OCI-M1 (cell line): ENCODE measurements at regions not wholly inside any gene's neighbourhood (a gene's known extent, or its start where the extent isn't known, plus 50 kb on each side); places are given as distances from the start of the nearest gene placed in this dataset.
"Not testable (repeated sequence)": the region's sequence is repeated elsewhere in the genome, so short reads cannot be mapped to it uniquely, and the experiment has no call there.

Experiments used
- DNase-seq: peaks from one replicate; lab custom pipeline; 2025; lab: John Stamatoyannopoulos, UW

DNA sequence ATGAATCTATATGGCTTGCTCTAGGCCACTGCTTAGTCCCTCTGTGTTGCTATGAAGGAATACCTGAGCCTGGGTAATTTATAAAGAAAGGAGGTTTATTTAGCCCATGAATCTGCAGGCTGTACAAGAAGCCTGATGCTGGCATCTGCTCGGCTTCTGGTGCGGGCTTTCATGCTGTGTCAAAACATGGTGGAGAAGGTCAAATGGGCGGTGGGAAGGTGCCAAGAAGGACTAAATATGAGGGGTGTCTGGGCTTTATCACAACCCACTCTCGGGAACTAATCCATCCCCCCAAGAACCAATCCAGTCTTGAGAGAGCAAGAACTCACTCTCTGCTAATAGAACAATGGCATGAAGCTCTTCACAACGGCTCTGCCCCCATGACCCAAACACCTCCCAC, 481.6 kb downstream of the EIPR1 start:
- no peak for DNase-seq

DNA sequence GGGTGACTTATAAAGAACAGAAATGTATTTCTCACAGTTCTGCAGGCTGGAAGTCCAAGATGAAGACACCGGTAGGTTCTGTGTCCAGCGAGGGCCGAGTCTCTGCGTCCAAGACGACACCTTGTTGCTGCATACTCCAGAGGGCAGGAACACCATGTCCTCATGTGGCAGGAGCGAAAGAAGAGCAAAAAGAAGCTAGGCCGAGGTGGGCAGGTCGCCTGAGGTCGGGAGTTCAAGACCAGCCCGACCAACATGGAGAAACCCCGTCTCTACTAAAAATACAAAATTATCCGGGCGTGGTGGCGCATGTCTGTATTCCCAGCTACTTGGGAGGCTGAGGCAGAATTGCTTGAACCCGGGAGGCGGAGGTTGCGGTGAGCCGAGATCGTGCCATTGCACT, 483.6 kb downstream of the EIPR1 start:
- not testable (repeated sequence) for DNase-seq

DNA sequence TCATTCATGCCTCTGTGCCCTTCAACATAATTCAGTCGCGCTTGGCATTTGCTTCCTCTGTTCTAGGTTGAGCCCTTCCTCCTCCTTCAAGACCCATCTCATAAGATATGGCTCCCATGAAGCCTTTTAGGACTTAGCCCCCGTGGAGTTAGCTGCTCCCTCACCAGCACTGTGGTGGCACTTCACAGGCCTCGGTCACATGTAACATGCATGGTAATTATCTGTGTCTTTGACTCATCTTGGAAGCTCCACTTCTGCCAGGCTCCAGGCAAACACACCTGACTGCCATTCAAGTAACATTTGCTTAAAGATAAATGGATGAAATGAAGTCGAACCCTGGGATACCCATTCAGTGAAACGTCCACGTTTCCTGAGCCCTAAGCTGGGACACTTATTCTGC, 484.7 kb downstream of the EIPR1 start:
- DNase-seq, result no peak

DNA sequence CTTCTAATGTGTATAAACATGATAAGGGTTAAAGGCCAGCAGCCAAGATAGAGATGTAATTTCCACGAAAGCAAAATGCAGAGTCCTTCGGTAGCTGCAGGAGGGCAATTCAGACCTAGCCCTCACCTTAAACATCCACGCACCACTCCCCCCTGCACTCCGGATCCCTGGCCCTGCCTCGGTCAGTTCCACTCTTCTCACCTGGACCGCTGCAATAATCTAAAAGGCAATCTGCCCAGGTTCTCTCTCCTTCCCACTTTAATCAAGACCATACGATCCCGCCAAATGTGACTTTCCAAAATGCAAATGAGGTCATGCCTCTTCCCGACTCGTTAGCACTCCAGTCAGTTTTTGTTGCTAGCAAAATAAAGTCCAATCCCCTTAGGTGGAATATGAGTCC, 485.2 kb downstream of the EIPR1 start:
- no peak for DNase-seq

DNA sequence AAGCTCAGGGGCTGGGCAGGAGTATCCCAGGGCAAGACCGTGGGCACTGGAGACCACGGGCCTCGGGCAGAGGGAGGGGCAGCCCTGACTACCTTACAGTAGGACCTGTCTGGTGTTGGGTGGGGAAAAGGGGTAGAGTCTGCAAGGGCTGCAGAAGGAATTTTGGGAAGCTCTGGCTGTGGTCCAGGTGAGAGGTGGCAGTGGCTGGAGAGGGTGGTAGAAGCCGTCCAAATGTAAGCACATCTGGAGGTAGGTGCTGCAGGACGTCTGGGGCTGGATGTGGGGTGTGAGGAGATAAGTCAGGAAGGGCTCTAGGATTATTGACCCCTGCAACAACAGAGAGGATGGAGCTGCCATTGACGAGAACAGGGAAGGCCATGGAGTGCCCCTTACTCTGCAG, 486.7 kb downstream of the EIPR1 start:
- DNase-seq, result no peak

DNA sequence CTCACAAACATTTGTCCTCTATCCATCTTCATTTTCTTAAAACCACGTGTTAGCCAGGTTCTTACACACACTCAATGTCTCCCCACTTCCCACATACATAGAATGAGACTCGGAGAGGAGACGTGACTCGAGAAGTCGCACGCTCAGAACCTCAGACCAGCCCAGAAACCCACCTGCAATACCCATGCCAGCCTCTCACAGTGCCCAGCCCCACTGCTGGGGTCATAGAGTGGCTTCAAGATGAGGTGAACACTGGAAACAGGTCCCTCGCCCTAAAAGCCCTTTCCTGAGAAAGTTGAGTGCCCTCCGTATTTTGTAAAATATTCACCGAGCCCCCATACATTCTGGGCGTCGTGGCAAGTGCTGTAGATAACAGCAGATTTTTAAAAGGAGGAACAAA, 487.4 kb downstream of the EIPR1 start:
- DNase-seq, result no peak

DNA sequence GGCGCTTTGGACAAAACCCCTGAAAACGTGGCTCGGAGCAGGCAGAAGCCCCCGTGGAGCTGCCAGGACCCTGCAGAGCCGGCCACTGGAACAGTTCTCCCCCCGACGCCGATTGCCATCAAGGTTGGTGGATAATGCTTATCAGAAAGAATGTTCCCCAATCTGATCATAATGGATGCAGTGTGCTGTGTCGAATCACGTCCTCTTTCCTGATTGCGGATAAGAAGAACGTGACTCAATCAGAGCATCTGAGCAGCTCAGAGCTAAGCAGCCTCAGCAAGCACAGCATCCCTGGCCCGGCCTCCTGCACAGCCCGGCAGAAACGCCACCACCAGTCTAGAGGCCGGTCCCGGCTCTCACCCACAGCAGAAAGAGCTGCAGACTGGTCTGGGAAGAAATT, 488.0 kb downstream of the EIPR1 start:
- no peak for DNase-seq

DNA sequence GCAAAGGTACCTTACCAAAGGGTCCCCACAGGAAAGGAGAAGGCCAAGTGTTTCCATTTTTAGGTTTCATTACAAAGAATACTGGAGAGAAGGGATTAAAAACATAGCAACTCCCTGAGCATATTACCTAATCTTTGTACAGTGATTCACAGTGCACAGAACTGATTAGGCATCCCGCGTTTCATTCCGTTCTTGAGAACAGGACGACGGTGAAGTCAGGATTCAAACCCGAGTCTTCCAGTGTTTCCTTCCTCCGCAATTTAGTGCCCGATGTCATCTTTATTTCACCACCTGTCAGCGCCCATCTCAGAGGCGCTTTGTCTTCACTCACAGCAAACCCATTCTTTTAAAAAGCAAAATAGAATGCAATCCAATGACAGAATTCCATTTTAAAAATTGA, 488.5 kb downstream of the EIPR1 start:
- DNase-seq, result no peak

DNA sequence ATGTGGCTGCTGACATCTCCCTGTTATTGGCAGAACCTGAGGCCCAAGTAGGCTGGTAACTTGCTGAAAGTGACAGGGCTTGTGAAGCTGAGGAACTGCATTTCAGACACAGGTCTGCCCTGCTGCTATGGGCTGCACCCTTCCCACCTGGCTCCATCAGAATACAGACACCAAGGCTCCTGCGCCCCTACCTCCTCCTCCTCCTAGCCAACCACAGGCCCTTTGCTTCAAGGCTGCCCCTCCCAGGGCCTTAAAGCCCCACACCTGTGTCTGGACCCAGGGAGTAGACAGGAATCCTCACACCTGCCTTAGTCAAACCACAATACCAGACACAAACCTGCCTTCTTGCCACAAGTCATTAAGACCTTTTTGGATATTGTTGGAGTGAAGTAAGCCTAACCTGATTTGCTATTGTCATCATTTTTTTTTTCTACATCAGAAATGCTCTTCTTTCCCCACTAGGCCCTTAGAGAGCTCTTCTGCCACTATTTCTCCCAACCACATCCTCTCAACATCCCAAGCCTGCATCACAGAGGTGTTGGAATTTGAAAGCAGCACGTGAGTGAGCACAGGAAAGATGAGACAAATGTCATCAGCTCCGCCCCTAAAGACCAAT, 489.7 kb downstream of the EIPR1 start:
- no peak for DNase-seq

DNA sequence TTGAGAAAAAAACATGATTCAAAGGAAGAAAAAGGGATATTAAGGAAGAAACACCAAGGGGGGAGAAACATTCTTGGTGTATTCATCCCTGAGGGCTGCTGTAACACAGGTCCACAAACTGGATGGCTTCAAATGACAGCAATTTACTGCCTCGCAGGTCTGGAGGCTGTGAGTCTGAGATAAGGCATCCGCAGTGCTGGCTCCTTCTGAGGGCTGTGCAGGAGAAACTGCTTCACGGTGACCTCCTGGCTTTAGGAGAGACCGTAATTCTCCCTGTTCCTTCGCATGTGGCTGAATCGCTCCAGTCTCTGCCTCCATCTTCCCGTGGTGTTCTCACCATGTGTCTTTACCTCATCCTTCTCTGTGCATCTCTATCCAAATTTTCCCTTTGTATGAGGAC, 490.7 kb downstream of the EIPR1 start:
- no peak for DNase-seq

DNA sequence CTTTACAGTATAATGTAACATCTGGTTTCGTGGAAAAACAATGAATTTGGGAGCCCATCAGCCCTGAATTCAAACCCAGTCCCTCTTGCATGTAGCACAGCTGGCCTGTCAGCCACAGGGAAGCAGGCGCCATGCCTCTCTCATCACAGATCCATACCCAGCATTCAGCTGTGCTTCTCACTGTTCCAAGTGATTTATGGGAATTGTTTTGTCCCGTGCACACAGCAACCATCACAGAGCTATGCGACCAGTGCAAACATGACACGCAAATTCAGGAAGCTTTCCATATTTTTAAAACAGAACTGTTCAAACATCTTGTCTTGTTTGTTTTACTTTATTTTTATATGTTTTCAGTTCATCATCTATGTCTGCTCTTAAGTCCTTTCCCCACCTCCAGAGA, 496.1 kb downstream of the EIPR1 start:
- DNase-seq, result no peak

DNA sequence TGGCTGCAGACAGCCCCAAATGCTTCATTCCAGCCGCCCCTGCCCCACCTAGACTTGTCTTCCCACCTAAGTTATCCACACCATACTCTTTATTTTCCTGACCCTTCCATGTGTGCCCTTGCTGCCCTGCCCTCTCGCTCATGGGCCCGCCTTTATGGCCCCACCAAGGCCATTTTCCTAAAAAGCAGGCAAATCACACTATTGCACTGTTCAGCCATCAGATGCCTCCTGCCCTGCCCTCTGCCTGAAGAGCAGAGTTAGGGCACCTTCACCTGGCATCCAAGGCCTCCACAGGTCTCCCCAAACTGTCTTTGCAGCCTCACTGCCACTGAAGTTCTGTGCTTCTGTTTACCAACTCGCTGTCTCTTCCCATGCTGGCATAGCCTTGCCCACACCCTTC, 496.7 kb downstream of the EIPR1 start:
- no peak for DNase-seq

DNA sequence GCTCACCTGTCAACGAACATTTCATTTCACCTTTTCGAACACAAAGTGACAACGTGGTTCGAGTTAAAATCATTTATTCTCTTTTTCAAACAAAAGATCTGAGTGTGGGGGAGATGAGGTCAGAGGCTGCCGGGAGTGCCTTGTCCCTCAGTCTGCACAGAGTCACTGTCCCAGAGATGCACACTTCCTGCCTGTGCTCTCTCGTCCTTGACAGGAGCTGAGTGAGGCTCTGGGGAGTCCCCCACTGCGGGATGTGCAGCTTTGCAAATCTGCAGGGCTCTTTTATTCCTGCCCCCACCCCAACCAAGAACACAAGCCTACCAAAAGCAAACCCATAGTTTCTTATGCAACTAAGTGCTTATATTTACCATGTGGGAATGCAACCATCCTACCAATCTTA, 497.8 kb downstream of the EIPR1 start:
- DNase-seq, result no peak

DNA sequence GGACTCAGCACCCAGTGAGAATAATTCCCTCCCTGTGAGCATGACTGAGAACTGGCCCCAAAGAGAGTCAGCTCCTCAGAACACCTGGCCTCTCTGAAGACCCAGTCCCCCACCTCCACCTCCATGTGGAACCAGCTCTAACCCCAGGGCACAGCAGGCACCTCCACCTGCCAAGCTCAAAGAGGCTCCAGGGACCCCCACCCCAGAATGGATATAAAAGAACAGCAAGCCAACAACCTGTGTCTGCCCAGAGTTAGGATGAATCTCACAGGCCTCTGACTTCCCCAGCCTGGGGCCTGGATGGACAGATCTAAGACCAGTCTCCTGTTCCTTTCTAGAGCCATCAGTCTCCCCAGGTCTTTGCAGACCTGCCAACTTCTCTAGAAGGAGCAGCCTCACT, 498.5 kb downstream of the EIPR1 start:
- no peak for DNase-seq

DNA sequence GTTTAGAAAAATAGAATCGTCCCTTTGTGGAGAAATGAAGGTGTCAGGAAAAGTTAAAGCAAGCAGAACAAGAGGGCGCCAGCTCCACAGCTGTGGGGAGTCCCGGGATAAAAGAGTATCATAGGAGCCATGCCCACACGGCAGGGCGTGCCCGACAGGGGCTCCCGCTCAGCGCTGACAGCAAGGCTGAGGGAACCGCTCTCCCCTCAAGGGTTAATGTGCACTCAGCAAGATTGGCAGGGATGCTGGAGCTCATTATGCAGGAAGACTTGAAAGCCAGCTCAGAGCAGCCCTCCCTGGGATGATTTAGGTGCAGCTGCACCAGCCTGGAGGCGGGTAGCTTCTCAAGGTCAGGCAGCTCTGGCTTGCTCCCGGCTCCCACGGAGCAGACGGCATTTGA, 500.2 kb downstream of the EIPR1 start:
- no peak for DNase-seq

DNA sequence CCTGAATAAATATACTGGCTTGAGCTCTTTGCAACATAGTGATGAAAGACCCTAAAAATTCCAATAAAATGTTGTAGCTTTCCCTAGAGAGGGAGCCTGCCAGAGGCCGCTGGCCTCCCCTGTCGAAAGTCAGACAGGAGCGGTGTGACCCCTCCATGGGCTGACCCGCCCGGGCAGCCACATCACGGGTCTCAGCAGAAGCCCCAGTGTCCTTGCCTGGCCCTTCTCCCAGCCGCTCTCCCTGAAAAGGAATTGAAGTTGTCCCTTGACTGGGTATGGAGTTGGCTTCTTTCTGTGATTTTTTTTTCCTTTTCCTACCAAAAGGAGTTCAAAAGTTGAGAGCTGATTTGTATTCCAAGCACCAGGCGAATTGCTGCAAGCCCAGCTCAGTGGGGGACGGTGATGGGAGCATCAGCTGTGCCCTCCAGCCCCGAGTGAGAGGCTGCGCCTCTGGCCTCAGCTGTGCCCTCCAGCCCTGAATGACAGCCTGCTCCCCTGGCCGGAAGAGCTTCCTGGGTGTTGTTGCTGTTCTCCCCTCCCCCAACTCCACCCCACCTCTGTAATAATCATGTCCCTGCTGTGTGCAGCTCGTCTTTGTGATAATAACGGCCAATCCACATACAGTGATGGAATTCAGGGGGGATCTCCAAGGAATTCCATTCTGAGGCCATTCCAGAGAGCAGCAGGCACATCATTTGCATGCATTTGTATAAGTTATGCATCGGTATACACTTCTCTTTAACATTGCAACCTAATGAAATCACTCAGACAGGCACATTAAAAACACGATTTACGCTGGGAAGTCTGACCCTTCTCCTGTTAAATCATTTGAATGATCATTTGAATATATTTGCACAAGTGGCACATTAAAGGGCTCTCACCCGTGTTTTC, 501.0 kb downstream of the EIPR1 start:
- no peak for DNase-seq

DNA sequence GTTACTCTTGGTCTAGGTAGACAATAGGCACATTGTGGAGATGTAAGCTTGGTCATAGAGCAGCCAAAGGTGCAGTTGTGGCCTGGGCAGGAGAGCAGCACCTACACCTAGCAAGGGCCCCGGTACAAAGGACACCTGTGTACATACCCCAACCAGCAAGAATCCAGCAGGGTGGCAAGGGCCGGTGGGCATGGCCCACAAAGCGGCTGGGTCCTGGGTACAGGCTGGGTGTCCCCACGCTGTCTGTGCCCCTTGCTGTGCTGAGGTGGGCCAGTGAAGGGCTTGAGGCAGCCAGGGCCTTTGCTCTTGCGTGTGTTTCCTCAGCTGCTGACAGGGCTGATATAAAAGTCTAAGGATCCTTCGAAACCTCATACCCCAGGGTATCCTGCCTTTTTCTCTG, 501.8 kb downstream of the EIPR1 start:
- DNase-seq, result no peak

DNA sequence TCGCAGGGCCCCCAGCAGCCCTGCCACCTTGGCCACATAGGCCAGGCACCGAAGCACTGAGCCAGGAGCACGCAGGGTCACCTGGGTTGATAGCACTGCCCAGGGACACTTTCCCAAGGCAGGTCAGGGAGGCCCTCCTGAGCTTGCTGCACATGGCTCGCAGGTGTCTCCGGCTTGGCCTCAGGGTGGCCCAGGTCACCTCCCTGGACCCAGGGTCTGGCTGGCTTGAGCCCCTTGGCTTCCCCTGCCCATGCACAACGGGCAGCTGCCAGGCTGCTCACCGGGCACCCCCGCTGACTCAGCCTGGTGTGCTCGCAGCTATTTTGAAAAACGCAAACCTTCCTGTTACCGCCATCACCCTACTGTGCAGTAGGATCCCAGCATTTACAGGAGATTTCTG, 502.3 kb downstream of the EIPR1 start:
- no peak for DNase-seq

DNA sequence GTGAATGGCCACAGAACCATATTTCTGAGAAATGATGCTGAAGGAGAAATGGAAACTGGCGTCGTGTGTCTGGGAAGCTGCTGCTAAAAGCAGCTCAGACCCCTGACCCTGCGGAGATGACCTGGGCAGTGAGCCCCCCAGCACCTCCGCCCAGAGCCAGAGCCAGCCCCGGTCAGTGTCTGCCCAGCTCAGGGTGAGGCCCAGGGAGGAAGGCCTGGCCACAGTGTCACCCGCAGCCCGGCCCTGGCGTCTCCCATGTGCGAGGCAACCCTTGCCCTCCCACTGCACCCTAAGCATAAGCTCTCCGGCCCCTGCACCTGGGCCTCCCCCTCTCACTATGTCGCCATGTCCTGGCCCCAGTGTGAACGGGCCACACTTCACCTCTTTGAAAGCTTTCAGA, 502.8 kb downstream of the EIPR1 start:
- DNase-seq, result no peak

DNA sequence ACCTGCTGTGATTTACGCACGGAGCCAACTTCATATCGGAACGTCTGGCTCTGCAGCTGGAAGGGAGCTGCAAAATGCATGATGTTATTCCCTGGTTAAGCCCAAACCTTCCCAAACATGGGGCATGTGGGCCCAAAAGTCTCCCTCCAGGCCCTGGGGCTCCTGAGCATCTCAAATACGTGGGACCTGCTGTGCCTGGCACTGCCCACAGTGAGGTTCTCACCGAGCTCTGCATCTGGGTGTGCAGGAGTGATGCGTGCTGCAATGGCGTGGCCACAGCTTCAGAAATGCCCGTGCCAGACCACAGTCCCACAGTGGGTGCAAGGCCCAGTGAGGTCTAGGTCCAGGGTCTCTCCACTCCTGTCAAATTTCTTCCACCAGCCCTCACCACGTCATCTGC, 503.3 kb downstream of the EIPR1 start:
- no peak for DNase-seq

DNA sequence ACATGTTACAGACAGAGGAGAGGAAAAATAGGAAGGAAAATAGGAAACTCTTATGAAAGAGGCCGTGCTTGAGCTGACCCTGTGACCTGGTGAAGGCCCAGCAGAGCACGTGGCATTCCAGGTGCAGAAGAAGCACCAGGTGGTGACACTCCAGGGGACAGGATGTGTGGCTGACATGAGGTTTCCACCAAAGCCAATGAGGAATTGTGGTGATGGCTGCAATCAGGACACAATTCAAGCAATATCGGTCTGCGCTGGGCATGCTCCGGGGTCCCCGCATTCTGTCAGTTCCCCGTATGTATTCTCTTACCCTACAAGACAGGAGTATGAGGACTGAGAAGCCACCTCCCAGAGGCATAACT, 504.2 kb downstream of the EIPR1 start:
- DNase-seq, result no peak

DNA sequence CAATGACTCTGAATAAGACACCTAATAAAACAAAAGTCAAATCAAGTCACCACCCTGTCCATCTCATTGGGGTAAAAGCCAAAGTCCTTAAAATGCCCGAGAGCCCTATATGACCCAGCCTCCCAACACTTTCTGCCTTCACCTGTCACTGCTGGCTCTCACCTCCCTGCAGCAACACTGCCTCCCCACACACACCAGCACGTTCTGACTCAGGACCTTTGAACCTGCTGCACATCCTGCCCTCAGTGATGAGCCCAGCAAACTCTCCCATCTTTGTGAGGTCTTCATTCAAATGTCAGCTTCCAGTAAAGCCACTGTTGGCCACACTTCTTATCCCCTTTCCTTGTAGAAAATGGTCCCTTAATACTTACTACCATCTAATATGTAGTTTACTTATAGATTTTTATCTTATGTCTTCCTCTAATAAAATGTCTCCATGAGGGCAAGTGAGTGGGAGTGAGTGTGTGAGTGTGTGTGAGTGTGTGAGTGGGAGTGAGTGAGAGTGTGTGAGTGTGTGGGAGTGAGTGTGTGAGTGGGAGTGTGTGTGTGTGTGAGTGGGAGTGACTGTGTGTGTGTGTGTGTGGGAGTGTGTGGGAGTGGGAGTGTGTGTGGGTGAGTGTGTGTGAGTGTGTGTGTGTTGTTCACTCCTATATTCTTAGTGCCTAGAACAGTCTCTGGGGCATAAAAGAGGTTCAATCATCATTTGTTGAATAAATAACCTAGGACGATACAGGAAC, 504.7 kb downstream of the EIPR1 start:
- DNase-seq, result no peak

DNA sequence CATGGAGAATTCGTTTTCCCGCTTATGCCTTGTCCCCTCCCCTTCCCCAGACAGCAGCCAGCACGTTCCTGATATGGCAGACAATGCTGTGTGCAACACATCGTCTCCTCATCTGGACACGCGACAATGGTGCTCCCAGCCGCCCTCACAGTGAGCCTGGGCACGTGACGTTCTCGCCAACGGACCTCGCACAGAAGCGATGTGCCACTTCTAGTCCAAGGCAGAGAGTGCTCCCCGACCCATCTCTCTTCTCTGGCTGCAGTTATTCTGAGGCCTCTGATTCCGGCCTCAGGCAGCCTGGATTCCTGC, 505.4 kb downstream of the EIPR1 start:
- no peak for DNase-seq
